Hypothalamus (tissue), 51 donors: ENCODE measurements at regions not wholly inside any gene's neighbourhood (a gene's known extent, or its start where the extent isn't known, plus 50 kb on each side); places are given as distances from the start of the nearest gene placed in this dataset.
"Not testable (repeated sequence)": the region's sequence is repeated elsewhere in the genome, so short reads cannot be mapped to it uniquely, and the experiment has no call there.

Source experiments
- DNase-seq, 51 donors: peaks; one replicate each; lab custom pipeline; 2025; lab: John Stamatoyannopoulos, UW

DNA sequence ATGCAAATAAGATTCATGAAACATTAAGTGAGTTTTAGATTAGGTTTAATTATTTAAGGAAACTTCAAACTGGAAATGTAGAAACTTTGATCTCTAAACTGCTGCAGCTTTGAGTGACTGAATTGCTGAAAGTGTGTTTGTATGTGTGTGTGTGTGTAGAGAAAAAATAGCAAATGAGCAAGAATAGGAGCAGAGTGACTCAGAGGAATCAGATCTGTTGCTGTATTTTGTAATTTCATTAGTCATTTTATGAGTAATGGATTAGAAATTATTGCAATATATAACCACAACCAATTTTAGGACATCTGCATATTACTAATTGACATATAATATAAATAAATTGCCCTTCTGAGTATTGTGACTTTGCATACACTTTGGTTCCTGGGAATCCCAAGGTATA lies 52.8 kb upstream of the SLC9A9 start:
- DNase-seq: peak in 1 of 51 donors; percentile 4

DNA sequence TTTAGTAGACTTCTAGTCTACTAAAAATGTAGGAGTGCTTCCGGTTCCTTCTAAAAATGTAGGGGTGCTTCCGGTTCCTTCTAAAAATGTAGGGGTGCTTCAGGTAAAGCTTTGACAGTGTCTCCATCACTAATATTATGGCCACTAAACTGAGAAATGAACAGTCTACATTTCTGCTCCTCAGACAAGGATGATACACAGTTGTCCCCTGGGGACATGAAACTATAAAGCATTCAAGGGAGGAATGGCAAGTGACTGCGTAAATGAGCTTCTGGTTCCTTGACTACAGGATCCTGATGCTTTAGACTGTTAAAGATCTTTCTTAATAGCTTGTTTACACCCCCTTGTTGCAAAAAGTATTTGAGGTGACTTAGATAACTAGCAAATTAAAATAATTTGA lies 53.9 kb upstream of the SLC9A9 start:
- DNase-seq: no peak

DNA sequence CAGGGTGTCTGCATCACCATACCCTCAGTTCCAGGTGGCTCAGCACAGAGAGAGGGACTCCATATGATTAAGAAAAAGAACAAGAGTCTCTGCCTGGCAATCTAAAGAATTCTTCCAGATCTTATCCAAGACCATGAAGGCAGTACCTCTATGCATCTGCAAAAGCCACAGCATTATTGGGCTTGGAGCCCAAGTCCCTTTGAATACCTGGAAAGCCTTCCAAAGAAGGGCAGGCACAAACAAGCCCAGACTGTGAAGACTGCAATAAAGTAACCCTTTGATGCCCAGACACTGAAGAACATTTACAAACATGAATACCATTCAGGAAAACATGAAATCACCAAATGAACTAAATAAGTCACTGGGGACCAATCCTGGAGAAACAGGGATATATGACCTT lies 60.9 kb upstream of the DIPK2A start:
- no peak for DNase-seq

DNA sequence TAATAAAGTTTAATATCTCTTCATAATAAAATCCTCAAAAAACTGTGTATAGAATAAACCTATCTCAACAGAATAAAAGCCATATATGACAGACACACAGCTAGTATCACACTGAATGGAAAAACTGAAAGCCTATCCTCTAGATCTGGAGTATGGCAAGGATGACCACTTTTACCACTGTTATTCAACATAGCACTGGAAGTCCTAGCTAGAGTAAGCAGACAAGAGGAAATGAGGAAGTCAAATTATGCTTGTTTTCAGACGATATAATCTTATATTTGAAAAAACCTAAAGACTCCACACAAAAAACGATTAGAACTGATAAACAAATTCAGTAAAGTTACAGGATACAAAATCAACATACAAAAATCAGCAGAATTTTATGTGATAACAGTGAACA lies 57.4 kb upstream of the DIPK2A start:
- no peak for DNase-seq

DNA sequence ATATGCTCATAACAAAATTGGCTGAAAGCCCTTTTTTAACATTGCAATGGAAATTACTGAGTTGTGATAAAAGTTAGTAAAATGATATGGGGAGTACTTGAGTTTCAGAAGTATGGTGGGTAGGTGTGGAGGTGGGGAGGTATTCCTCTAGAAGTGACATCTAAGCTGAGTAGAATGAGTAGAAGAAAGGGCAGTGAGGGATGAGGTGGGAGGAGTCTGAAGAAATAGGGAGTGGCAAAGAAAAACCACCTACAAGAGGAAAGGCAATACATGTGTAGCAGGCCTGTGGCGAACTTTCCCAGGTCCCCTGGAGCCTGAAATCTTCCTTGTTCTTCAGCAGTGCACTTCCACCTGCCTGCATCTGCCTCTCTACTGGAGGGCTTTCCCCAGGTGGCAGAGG lies 52.8 kb upstream of the DIPK2A start:
- no peak for DNase-seq

DNA sequence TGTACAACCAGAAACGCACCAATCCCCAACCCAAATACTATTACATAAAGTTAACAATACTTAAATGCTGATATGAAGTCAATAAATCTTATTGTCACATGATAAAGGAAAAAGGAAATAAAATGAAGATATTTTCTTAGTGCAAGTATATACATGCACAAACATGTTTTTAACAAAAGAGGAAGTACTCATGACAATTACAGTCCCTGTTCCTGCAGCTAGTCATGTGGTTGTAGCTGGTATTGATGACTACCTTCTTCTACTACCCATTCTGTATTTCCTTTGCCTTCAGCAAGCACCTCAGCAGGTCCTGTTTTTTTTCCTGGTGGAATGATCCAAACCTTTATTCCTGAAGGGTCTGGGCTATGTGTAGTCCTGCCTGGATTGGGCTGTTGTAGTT lies 50.4 kb upstream of the DIPK2A start:
- not testable (repeated sequence) for DNase-seq
